K562 (cell line): ENCODE measurements at regions not wholly inside any gene's neighbourhood (a gene's known extent, or its start where the extent isn't known, plus 50 kb on each side); places are given as distances from the start of the nearest gene placed in this dataset.

Experiments used
- ATAC-seq: fragments of 200-7000 bp; cut with Tn5 transposase; 3 replicates; pipeline ENCODE4 v1.9.1; 2020; ENCODE audit warnings: moderate library complexity
- BruUV-seq: library from RNA; stranded (reverse); fragments of 400-500 nt; replicated peaks from 2 replicates; lab custom pipeline; 2021; lab: Mats Ljungman, UMichigan
- CTCF ChIA-PET: fragments of 300-600 bp; formaldehyde crosslinking; extraction: SDS; loops from one replicate; lab custom pipeline; 2021; ENCODE audit warnings: low intra/inter-chr PET ratio; lab: Yijun Ruan, JAX
- POLR2A ChIA-PET: fragments of 300-600, 350-650 bp; sonication (Branson Sonifier 250); formaldehyde crosslinking; extraction: SDS; loops from one replicate; lab custom pipeline; 2021; ENCODE audit warnings: antibody characterized with exemption, inconsistent platforms; lab: Yijun Ruan, JAX
- DNase-seq, 4 experiments: peaks; one replicate each; pipeline versions ENCODE4 v3.0.0 to v3.0.0-alpha.2; 2011 to 2018; ENCODE audit warnings: low spot score in 3 of 4, mixed read lengths in 3 of 4; ENCODE audit errors: extremely low read depth in 1 of 4
- FAIRE-seq: peaks from 2 replicates; lab custom pipeline; 2011; peaks lifted over from hg19 to GRCh38; lab: Jason Lieb, UNC
- H2AFZ ChIP-seq: 2 replicates; pipeline ENCODE4 v1.6.0; 2011; ENCODE audit warnings: low read depth, low read length, control low read depth, inconsistent platforms
- H3K27ac ChIP-seq: fragments of 200-600 bp; 3 replicates; pipeline ENCODE4 v1.8.0; 2011; ENCODE audit warnings: low read depth, mild to moderate bottlenecking, control low read depth, inconsistent platforms, low read length, moderate library complexity, mixed read lengths; ENCODE audit errors: extremely low read depth
- H3K27me3 ChIP-seq, 2 experiments: fragments of 300-600 bp in 1 of 2; 2 replicates in 1 of 2; 3 replicates in 1 of 2; pipeline versions ENCODE4 v1.6.0 to v1.8.0; 2011; ENCODE audit warnings: inconsistent platforms in 2 of 2, low read length in 2 of 2, mild to moderate bottlenecking in 1 of 2, mixed read lengths in 1 of 2, moderate library complexity in 1 of 2; ENCODE audit not compliant: control insufficient read depth in 2 of 2, insufficient read depth in 2 of 2
- H3K36me3 ChIP-seq: fragments of 300-600 bp; 3 replicates; pipeline ENCODE4 v1.8.0; 2011; ENCODE audit warnings: mild to moderate bottlenecking, low read length, inconsistent platforms; ENCODE audit not compliant: control insufficient read depth, insufficient read depth
- H3K4me1 ChIP-seq, 2 experiments: fragments of 200-600 bp in 1 of 2; replicated peaks in 1 of 2; 2 replicates in 1 of 2; 3 replicates in 1 of 2; pipeline versions ENCODE4 v1.5.1 to v1.8.0; 2011; ENCODE audit warnings: inconsistent platforms in 2 of 2, low read length in 2 of 2, mild to moderate bottlenecking in 1 of 2, mixed read lengths in 1 of 2, moderate library complexity in 1 of 2; ENCODE audit not compliant: control insufficient read depth in 2 of 2, insufficient read depth in 2 of 2
- H3K4me2 ChIP-seq: 2 replicates; pipeline ENCODE4 v1.6.1; 2011; ENCODE audit warnings: low read length, control low read depth, inconsistent platforms, mixed read lengths; ENCODE audit not compliant: insufficient read depth
- H3K4me3 ChIP-seq: fragments of 200-600 bp; sonication (generic), shearing (Covaris generic); 2 replicates; pipeline ENCODE4 v1.5.1; 2016; ENCODE audit warnings: control low read depth, inconsistent platforms
- H3K79me2 ChIP-seq: fragments of 200-600 bp; 3 replicates; pipeline ENCODE4 v1.8.0; 2011; ENCODE audit warnings: low read length, inconsistent platforms; ENCODE audit not compliant: control insufficient read depth, insufficient read depth
- H3K9ac ChIP-seq, 2 experiments: 2 replicates each; pipeline versions ENCODE4 v1.6.0 to v1.6.1; 2011; ENCODE audit warnings: low read depth in 2 of 2, low read length in 2 of 2, control low read depth in 1 of 2, inconsistent platforms in 1 of 2, mild to moderate bottlenecking in 1 of 2, mixed read lengths in 1 of 2; ENCODE audit not compliant: insufficient read depth in 1 of 2
- H3K9me1 ChIP-seq: one replicate; pipeline ENCODE4 v1.6.0; 2011; ENCODE audit warnings: inconsistent platforms, mild to moderate bottlenecking, low read length, moderate library complexity; ENCODE audit not compliant: control insufficient read depth, insufficient read depth
- H3K9me3 ChIP-seq: replicated peaks from 2 replicates; pipeline ENCODE4 v1.5.1; 2011; ENCODE audit warnings: low read depth, low read length, inconsistent platforms; ENCODE audit not compliant: control insufficient read depth, insufficient read depth
- H4K20me1 ChIP-seq: replicated peaks from 2 replicates; pipeline ENCODE4 v1.6.1; 2011; ENCODE audit warnings: low read length, inconsistent platforms, mixed read lengths; ENCODE audit not compliant: control insufficient read depth, insufficient read depth
- BCOR ChIP-seq: fragments of 450-650 bp; IDR thresholded peaks from 2 replicates; pipeline ENCODE4 v1.6.1; 2016
- PURB ChIP-seq: sonication (generic); formaldehyde crosslinking; IDR thresholded peaks from 2 replicates; pipeline ENCODE4 v1.9.0; 2021; ENCODE audit warnings: low read depth, mild to moderate bottlenecking, missing genetic modification reagents
- SAFB ChIP-seq: fragments of 200-400 bp; formaldehyde crosslinking; IDR thresholded peaks from 2 replicates; pipeline ENCODE4 v1.6.1; 2017; ENCODE audit warnings: low read depth, low read length, borderline replicate concordance
- SIX5 ChIP-seq, 2 experiments: IDR thresholded peaks; 2 replicates each; pipeline ENCODE4 v1.6.1; 2011; ENCODE audit warnings: low read length in 2 of 2, borderline replicate concordance in 1 of 2, low read depth in 1 of 2, mild to moderate bottlenecking in 1 of 2, moderate library complexity in 1 of 2; ENCODE audit not compliant: insufficient read depth in 1 of 2
- SMARCA4 ChIP-seq: fragments of 450-650 bp; IDR thresholded peaks from 2 replicates; pipeline ENCODE4 v1.6.1; 2016
- ZBTB1 ChIP-seq: sonication (generic); formaldehyde crosslinking; IDR thresholded peaks from 2 replicates; pipeline ENCODE4 v1.8.1; 2023; ENCODE audit warnings: missing genetic modification reagents, low read depth, mild to moderate bottlenecking, borderline replicate concordance
- ZNF449 ChIP-seq: fragments of 250-450 bp; sonication (Bioruptor Pico); IDR thresholded peaks from 2 replicates; pipeline ENCODE4 v1.8.0; 2022; ENCODE audit warnings: moderate library complexity, mild to moderate bottlenecking, inconsistent platforms
- ZNF592 ChIP-seq: fragments of 450-650 bp; IDR thresholded peaks from 2 replicates; pipeline ENCODE4 v1.6.1; 2017; ENCODE audit warnings: antibody characterized with exemption, mild to moderate bottlenecking
- WGBS: fragments of 100-300 bp; shearing (Covaris generic); methylation state at CpG from one replicate; pipeline ENCODE4 v1.1.6; 2016; ENCODE audit warnings: low coverage, mixed read lengths; ENCODE audit not compliant: insufficient coverage; ENCODE audit errors: missing lambda C conversion rate; 5-methylcytosine and 5-hydroxymethylcytosine counted together
- in situ Hi-C: fragments of 300-500 bp; cut with MboI; formaldehyde crosslinking; loops from 4 replicates; pipeline ENCODE4 v1.15.0; 2018; ENCODE audit warnings: inconsistent platforms, mixed read lengths
- intact Hi-C: fragments of 100-400 bp; cut with micrococcal nuclease; formaldehyde crosslinking; loops from 2 replicates; pipeline ENCODE4 v1.14.2; 2022

- intact Hi-C loops: no loop called here
- Histone ChIP-seq H3K36me3 (no peaks in the 10 kb centered on the region), H3K4me3 (no peak overlapping the region), H3K9me3 (no peaks in the 10 kb centered on the region), H4K20me1 (no peaks in the 10 kb centered on the region; the same call in 1 of the 2 replicates), H3K27ac (no peak overlapping the region), H3K27me3 (peaks cover 8 to 30% of the 10 kb centered on the region in 2 experiments; a peak in 4 of 5 replicates), H3K79me2 (no peaks in the 10 kb centered on the region), H3K4me2 (no peak overlapping the region), H3K9ac (no peak overlapping the region), H2AFZ (no peak overlapping the region), H3K9me1 (no peaks in the 10 kb centered on the region), H3K4me1 (no peaks in the 10 kb centered on the region)
- FAIRE-seq (no peak), ATAC-seq (no peak), DNase-seq (no peak)
- TF ChIP-seq PURB (CRISPR knock-in tag) (no peak), BCOR (no peak), SMARCA4 (no peak)
- BruUV-seq: no TSS peak
- 1% methylated on average over 9 of the region's 9 CpGs for WGBS
- in situ Hi-C loops: no loop called here
- ChIA-PET CTCF (no interaction called here), POLR2A (no interaction called here)
Observed at GRCh38 chr10:125444790-125445189, 238.2 kb downstream of the TEX36 start.

- 1% methylated on average over 12 of the region's 13 CpGs for WGBS
- Histone ChIP-seq H4K20me1 (no peaks in the 10 kb centered on the region; the same call in 1 of the 2 replicates), H3K27me3 (peaks cover 8 to 26% of the 10 kb centered on the region in 2 experiments; a peak in 4 of 5 replicates), H3K4me1 (no peaks in the 10 kb centered on the region), H3K79me2 (no peaks in the 10 kb centered on the region), H2AFZ (no peak overlapping the region), H3K4me2 (no peak overlapping the region), H3K4me3 (no peak overlapping the region), H3K36me3 (no peaks in the 10 kb centered on the region), H3K9ac (no peak overlapping the region), H3K9me1 (no peaks in the 10 kb centered on the region), H3K27ac (no peak overlapping the region)
- BruUV-seq: no TSS peak
- ATAC-seq (no peak), DNase-seq (no peak)
- in situ Hi-C loops (no loop called here), intact Hi-C loops (no loop called here)
- ChIA-PET POLR2A (no interaction called here), CTCF (no interaction called here)
- no peak for TF ChIP-seq ZBTB1 (CRISPR knock-in tag)
- TF ChIP-seq SAFB: no peak
- TF ChIP-seq ZNF592: no peak
- no peak for TF ChIP-seq ZNF449
- TF ChIP-seq SIX5 (IDR thresholded peaks at IDR 0.05; ENCODE audit: borderline replicate concordance in 1 of 2, insufficient read depth in 1 of 2, low read depth in 1 of 2, low read length in 2 of 2): no peak
- TF ChIP-seq, all 486 proteins: peak for 0
- H3K9me3 ChIP-seq: no peaks in the 10 kb centered on the region
- FAIRE-seq: no peak
Observed at GRCh38 chr10:125442856-125443540, 240.0 kb downstream of the TEX36 start.
